ENCODE measurements at regions not wholly inside any gene's neighbourhood (a gene's known extent, or its start where the extent isn't known, plus 50 kb on each side); places are given as distances from the start of the nearest gene placed in this dataset.
"Not testable (repeated sequence)": the region's sequence is repeated elsewhere in the genome, so short reads cannot be mapped to it uniquely, and the experiment has no call there.

DNA sequence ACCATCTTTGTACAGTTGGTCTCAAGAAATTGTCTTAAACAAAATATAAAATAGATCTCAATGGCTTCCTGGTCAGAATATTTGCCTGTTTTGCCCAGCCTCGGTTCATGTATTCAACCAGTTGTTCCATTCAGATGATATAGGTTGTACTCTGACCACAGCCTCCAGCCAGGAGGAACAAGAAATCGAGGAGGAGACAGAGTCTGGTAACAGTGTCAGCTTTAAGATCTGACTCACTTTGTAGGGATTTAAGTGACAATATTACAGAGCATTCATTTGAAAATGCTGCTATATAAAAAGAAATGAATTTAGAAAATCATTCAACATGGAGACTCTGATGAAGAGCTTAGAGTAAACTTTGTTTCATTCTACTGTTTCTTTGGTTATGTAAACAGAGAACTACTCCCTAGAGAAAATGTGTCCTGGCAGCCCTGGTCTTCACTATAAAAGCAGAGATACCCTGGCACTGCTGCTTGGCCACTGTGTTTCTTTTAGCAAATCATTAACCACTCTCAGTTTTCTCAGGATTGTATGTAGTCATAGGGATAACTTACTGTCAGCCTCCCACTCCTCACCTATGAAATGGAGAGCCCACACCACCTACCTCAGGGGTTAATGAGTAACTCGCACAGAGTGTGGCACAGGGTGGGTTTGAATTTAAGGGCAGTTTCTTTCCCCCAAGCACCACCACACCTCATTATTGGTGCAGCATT is 53.5 kb downstream of the PAGE2 start:
- no peaks in the 10 kb centered on the region for H3K27me3 Mint-ChIP-seq
- intact Hi-C loops (cut with DNase I, micrococcal nuclease): no loop called here
- H3K27ac Mint-ChIP-seq: no peak overlapping the region
- ChIA-PET POLR2A (no interaction called here), CTCF (no interaction called here)
- ATAC-seq (no peak), DNase-seq (no peak)
- H3K4me3 Mint-ChIP-seq: no peak overlapping the region
- peaks cover 1% of the 10 kb centered on the region for H3K36me3 Mint-ChIP-seq (ENCODE audit: low read depth)
- no peaks in the 10 kb centered on the region for H3K4me1 Mint-ChIP-seq
- no peaks in the 10 kb centered on the region for H3K9me3 Mint-ChIP-seq (ENCODE audit: low read depth)

DNA sequence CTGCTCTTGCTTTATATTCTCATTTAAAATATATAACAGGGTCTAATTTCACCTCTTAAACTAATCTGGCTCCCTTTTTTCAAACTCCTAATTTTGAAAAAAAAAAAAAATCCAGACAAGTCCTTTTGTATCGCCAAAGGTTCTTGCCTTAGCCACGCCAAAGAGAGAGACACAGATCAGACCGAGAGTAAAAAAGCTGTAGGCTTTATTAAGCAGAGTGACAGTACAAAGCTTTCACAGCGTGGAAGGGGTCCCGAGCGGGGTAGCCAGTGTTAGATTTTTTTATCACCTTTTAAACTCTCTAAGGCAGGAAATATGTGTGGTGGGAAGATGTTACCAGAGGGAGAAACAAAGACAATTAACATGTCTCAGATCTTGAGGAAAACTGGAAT is 54.1 kb downstream of the PAGE2 start:
- H3K36me3 Mint-ChIP-seq (ENCODE audit: low read depth): peaks cover 1% of the 10 kb centered on the region
- no peak overlapping the region for H3K4me3 Mint-ChIP-seq
- POLR2A ChIA-PET: no interaction called here
- intact Hi-C loops (cut with DNase I, micrococcal nuclease): no loop called here
- H3K9me3 Mint-ChIP-seq (ENCODE audit: low read depth): no peaks in the 10 kb centered on the region
- ATAC-seq (no peak), DNase-seq (no peak)
- no peaks in the 10 kb centered on the region for H3K4me1 Mint-ChIP-seq
- H3K27ac Mint-ChIP-seq: no peak overlapping the region
- no peaks in the 10 kb centered on the region for H3K27me3 Mint-ChIP-seq
- CTCF ChIA-PET: no interaction called here

DNA sequence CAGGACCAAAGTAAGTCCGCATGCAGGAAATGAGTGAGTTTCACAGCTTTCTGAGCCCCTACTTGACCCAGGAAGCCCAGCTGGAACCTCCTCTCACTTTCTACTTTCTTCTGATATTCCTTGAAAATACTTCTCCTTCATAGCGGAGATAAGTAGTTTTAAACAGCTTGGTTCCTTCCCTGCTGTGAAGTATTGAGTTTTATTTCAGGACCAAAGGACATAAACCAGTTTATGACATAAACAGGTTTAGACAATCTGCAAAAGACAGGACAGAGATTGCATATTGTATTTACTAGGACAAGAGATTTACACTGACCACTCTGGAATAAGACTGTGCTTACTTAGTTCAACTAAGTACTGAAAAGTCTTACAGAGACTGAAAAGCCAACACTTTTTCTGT is 54.8 kb downstream of the PAGE2 start:
- no peaks in the 10 kb centered on the region for H3K4me1 Mint-ChIP-seq
- no peaks in the 10 kb centered on the region for H3K27me3 Mint-ChIP-seq
- H3K36me3 Mint-ChIP-seq (ENCODE audit: low read depth): peaks cover 1% of the 10 kb centered on the region
- DNase-seq (no peak), ATAC-seq (no peak)
- intact Hi-C loops (cut with DNase I, micrococcal nuclease): no loop called here
- H3K4me3 Mint-ChIP-seq: no peak overlapping the region
- no peak overlapping the region for H3K27ac Mint-ChIP-seq
- no peaks in the 10 kb centered on the region for H3K9me3 Mint-ChIP-seq (ENCODE audit: low read depth)
- POLR2A ChIA-PET: no interaction called here
- CTCF ChIA-PET: no interaction called here

DNA sequence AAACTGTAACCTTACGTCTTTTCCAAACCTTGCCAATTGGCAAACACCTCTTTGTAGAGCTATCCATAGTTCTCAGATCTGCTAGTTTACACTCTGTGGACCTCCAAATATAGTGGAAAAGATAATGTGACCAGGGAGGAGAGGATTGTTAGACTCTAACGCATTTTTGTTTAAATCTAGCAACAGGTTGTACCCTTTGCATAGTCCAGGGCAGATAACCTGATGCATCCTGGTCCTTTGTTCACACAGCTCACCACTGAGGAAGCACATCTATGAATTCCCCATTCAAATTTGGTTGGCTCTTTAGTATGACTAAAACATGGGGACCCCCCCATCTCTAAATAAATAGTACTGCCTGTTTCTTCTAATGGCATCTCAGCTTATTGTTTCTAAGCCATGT is 55.9 kb downstream of the PAGE2 start:
- H3K27me3 Mint-ChIP-seq: no peaks in the 10 kb centered on the region
- H3K4me3 Mint-ChIP-seq: no peak overlapping the region
- no peak overlapping the region for H3K27ac Mint-ChIP-seq
- ChIA-PET CTCF (no interaction called here), POLR2A (no interaction called here)
- H3K4me1 Mint-ChIP-seq: no peaks in the 10 kb centered on the region
- no peak for ATAC-seq
- intact Hi-C loops (cut with DNase I, micrococcal nuclease): no loop called here
- DNase-seq: no peak
- peaks cover 1% of the 10 kb centered on the region for H3K36me3 Mint-ChIP-seq (ENCODE audit: low read depth)
- no peaks in the 10 kb centered on the region for H3K9me3 Mint-ChIP-seq (ENCODE audit: low read depth)

DNA sequence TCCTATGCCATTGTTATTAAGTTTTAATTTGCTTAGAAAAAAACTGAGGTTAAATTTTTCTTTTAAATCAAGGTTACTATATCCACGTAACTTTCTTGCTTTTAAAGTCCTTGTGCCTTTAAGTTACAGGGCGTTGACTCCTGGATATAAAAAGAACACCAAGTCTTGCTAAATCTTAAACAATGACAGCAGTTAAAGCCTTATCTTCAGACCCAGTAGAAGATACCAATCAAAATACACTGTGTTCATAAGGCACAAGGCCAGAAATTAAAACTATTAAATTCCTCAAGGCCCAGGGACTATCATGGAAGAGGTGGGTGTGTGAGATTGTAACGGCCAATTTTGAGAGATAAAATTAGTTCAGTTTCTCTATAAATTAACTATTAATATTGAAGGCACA is 60.4 kb downstream of the PAGE2 start:
- Mint-ChIP-seq H3K4me1 (no peaks in the 10 kb centered on the region), H3K9me3 (ENCODE audit: low read depth) (no peaks in the 10 kb centered on the region), H3K36me3 (ENCODE audit: low read depth) (peaks cover 2% of the 10 kb centered on the region), H3K27me3 (no peaks in the 10 kb centered on the region), H3K4me3 (no peak overlapping the region), H3K27ac (no peak overlapping the region)
- DNase-seq: no peak
- CTCF ChIA-PET: no interaction called here
- no peak for ATAC-seq
- intact Hi-C loops (cut with DNase I, micrococcal nuclease): no loop called here
- POLR2A ChIA-PET: no interaction called here

DNA sequence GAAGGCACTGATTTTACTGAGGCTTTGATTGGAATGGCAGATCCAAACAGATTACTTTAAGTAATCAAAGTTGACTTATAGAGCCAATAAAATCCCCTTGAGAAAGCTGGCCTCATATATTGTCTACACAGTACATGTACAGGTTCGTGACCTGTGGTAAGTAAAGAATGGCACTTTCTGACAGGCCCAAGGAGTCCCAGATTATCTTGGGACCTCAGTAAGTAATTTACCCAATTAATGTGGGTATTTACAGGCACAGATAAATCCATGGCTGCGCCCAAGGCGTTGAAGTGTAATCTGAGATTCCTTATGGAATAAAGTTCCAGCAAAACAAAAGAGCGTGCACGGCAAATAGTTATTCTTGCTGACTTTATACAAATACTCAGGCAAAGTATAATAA is 62.4 kb downstream of the PAGE2 start:
- H3K27me3 Mint-ChIP-seq: no peaks in the 10 kb centered on the region
- intact Hi-C loops (cut with DNase I, micrococcal nuclease): no loop called here
- H3K4me3 Mint-ChIP-seq: no peak overlapping the region
- DNase-seq: no peak
- no peak overlapping the region for H3K27ac Mint-ChIP-seq
- H3K9me3 Mint-ChIP-seq (ENCODE audit: low read depth): no peaks in the 10 kb centered on the region
- CTCF ChIA-PET: no interaction called here
- peaks cover 7% of the 10 kb centered on the region for H3K36me3 Mint-ChIP-seq (ENCODE audit: low read depth)
- ATAC-seq: no peak
- H3K4me1 Mint-ChIP-seq: peaks cover 4% of the 10 kb centered on the region
- POLR2A ChIA-PET: no interaction called here

DNA sequence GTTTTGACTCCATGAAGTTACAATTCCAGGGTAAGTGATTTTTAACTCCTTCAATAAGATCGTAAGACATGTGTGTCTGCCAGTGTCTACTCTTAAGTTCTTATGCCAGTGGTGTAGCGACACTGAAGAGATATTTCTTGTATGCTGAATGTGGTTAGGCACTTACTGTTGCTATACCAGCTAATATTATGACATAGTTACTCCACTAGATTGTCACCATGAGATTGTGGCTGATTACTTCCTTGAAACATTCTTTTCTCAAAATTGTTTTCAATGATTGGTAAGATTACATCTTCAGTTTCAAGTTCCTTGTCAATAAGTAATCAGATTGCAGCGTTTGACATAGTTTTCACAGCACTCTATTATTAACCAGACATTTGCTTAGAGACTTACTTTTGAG is 60.6 kb upstream of the PAGE5 start:
- H3K27ac Mint-ChIP-seq: no peak overlapping the region
- intact Hi-C loops (cut with DNase I, micrococcal nuclease): no loop called here
- H3K27me3 Mint-ChIP-seq: no peaks in the 10 kb centered on the region
- H3K4me1 Mint-ChIP-seq: peaks cover 14% of the 10 kb centered on the region
- ChIA-PET CTCF (interaction anchor here (0.7 kb wide), 1 partner anchor 182 kb away, joined by 4 read pairs; no protein-coding TSS in a partner anchor), POLR2A (no interaction called here)
- peaks cover 8% of the 10 kb centered on the region for H3K36me3 Mint-ChIP-seq (ENCODE audit: low read depth)
- DNase-seq: no peak
- no peak for ATAC-seq
- peak overlapping the region; percentile 79 for H3K4me3 Mint-ChIP-seq
- no peaks in the 10 kb centered on the region for H3K9me3 Mint-ChIP-seq (ENCODE audit: low read depth)

DNA sequence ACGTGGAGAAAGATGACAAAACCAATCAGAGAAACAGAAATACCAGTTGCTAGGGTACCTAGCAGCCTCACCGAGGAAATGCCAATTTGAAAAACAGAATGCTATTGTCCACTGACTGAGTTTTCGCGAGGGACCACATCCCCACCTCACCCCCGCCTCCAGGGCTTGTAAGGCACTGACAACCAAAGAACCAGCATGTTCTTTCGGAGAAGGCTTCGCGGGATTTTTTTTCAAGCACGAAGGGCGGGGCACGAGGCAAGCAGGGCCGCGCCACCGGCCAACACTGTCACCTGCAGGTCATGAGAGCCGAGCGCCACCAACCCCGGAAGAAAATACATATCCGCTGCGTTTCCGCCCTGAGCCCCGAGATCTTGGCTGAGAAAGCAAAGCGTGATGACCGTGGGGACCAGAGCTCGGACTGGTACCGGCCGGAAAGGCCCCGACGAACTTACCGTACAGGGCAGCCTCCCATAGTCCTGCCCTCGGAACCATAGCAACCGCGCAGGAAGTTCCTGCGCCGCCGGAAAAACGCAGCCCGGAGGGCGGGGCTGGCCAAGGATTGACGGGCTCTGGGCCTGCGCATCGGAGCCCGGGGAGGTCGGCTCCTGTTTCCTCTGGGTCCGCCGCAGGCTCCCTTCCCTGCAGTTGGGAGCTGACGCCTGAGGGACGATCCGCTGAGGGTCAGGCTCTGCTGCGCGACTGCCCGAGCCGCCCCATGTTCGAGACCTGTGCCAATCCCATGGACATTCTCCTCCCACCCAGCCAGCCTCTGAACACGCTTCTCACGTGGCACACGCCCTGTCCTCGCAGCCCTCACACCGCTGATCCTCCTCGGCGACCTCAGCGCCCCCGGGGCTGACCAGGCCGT is 59.2 kb upstream of the PAGE5 start:
- intact Hi-C loops (cut with DNase I, micrococcal nuclease): loop anchor here (1.0 to 10.0 kb wide), 14 partner anchors 104 to 1476 kb away; partner anchors contain the start of genes RRAGB (in 2 of the 2), APEX2 (in 1 of the 2), FAM120C (in 1 of the 2) and GNL3L (in 1 of the 2)
- peak; percentile 93 for DNase-seq
- Mint-ChIP-seq H3K36me3 (ENCODE audit: low read depth) (peaks cover 4% of the 10 kb centered on the region), H3K27me3 (no peaks in the 10 kb centered on the region), H3K4me1 (peaks cover 10% of the 10 kb centered on the region), H3K9me3 (ENCODE audit: low read depth) (no peaks in the 10 kb centered on the region), H3K4me3 (peak overlapping the region; percentile 79), H3K27ac (peak overlapping the region; percentile 89)
- ChIA-PET CTCF (interaction anchor here (0.8 kb wide), 1 partner anchor 524 kb away, joined by 3 read pairs; no protein-coding TSS in a partner anchor), POLR2A (no interaction called here)
- peak; percentile 96 for ATAC-seq

DNA sequence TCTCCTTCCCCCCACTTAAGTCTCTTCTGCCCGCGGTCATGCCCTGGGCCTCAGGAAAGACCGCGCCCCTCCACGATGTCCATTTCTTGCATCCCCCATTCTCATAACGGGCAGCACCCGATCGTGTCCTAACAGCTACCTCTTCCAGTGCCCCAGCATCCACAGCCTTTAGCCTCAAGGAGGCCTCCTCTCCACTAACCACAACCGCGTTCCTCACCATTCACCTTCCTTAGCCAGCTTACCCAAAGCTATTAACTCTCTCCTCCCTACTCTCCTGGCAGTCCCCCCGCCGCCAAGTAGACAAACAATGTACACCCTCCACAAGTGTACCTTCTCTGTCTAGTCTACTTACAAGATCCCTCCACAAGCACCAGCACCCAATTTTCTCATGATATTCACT is 58.6 kb upstream of the PAGE5 start:
- Mint-ChIP-seq H3K27me3 (no peaks in the 10 kb centered on the region), H3K4me1 (peaks cover 10% of the 10 kb centered on the region), H3K9me3 (ENCODE audit: low read depth) (no peaks in the 10 kb centered on the region), H3K4me3 (peak overlapping the region; percentile 79), H3K27ac (peak overlapping the region; percentile 89), H3K36me3 (ENCODE audit: low read depth) (peaks cover 2% of the 10 kb centered on the region)
- ChIA-PET POLR2A (no interaction called here), CTCF (interaction anchor here (0.8 kb wide), 1 partner anchor 523 kb away, joined by 3 read pairs; no protein-coding TSS in a partner anchor)
- DNase-seq: peak; percentile 7
- no peak for ATAC-seq
- intact Hi-C loops (cut with DNase I, micrococcal nuclease): loop anchor here (1.0 to 10.0 kb wide), 12 partner anchors 104 to 1477 kb away; partner anchors contain the start of genes APEX2 (in 1 of the 2), FAM120C (in 1 of the 2), GNL3L (in 1 of the 2) and HUWE1 (in 1 of the 2)

DNA sequence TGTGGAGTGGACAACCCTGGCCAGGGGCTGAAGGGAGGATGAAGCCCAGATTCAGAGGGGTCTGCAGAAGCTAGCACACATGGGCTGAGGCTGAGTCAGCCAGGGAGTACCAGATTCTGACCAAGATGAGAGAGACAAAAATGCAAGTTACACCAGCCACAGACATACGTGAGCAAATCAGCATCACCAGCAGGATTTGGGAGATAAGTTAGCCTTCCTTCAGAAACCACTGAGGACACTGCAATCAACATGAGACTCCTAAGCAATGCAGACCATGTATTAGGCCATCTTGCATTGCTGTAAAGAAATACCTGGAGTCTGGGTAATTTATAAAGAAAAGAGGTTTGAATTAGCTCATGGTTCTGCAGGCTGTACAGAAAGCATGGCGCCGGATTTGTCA is 57.0 kb upstream of the PAGE5 start:
- Mint-ChIP-seq H3K4me3 (no peak overlapping the region), H3K9me3 (ENCODE audit: low read depth) (no peaks in the 10 kb centered on the region), H3K27me3 (no peaks in the 10 kb centered on the region), H3K4me1 (peaks cover 10% of the 10 kb centered on the region), H3K27ac (no peak overlapping the region), H3K36me3 (ENCODE audit: low read depth) (no peaks in the 10 kb centered on the region)
- ChIA-PET POLR2A (interaction anchor here (0.7 kb wide), 1 partner anchor 107 kb away, joined by 3 read pairs; no protein-coding TSS in a partner anchor), CTCF (interaction anchor here (0.6 to 1.1 kb wide), 2 partner anchors 10 to 129 kb away, joined by 3 to 4 read pairs; no protein-coding TSS in a partner anchor)
- intact Hi-C loops (cut with DNase I, micrococcal nuclease): loop anchor here (5.0 to 10.0 kb wide), 5 partner anchors 106 to 1478 kb away; partner anchors contain the start of genes HUWE1 (in 1 of the 2), PHF8 (in 1 of the 2) and RRAGB (in 1 of the 2)
- no peak for DNase-seq
- ATAC-seq: no peak

DNA sequence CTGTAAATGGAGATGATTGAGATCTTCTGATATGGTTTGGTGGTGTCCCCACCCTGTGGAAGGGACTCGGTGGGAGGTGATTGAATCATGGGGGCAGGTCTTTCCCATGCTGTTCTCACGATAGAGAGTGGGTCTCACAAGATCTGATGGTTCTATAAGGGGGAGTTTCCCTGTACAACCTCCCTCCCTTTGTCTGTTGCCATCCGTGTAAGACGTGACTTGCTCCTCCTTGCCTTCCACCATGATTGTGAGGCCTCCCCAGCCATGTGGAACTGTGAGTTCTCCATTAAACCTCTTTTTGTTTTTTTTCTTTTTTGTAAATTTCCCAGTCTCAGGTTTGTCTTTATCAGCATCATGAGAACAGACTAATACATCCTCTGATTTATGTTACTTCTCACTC is 55.1 kb upstream of the PAGE5 start:
- DNase-seq; CTCF ChIA-PET; H3K9me3 Mint-ChIP-seq (ENCODE audit: low read depth); H3K27ac Mint-ChIP-seq; H3K27me3 Mint-ChIP-seq; ATAC-seq; POLR2A ChIA-PET; H3K4me3 Mint-ChIP-seq; H3K36me3 Mint-ChIP-seq (ENCODE audit: low read depth); H3K4me1 Mint-ChIP-seq: not testable (repeated sequence)
- intact Hi-C loops (cut with DNase I, micrococcal nuclease): loop anchor here in 1 of 2 experiments (10.0 kb wide), 2 partner anchors 590 to 1480 kb away; partner anchors contain the start of gene HUWE1

Data from activated CD4-positive, alpha-beta T cell treated with anti-CD3 and anti-CD28 coated beads for 36 hours (primary cell).